HEK293T (cell line): ENCODE measurements at regions not wholly inside any gene's neighbourhood (a gene's known extent, or its start where the extent isn't known, plus 50 kb on each side); places are given as distances from the start of the nearest gene placed in this dataset.

Experiments used
- ARNT ChIP-seq: fragments of 450-650 bp; IDR thresholded peaks from 2 replicates; pipeline ENCODE4 v1.6.1; 2017; ENCODE audit warnings: mild to moderate bottlenecking
- BHLHE40 ChIP-seq: fragments of 450-650 bp; IDR thresholded peaks from 2 replicates; pipeline ENCODE4 v1.6.1; 2016; ENCODE audit warnings: mild to moderate bottlenecking, moderate library complexity, borderline replicate concordance
- ELF4 ChIP-seq: fragments of 450-650 bp; IDR thresholded peaks from 2 replicates; pipeline ENCODE4 v1.6.1; 2017; ENCODE audit warnings: antibody characterized with exemption
- FOXA1 ChIP-seq: fragments of 450-650 bp; IDR thresholded peaks from 2 replicates; pipeline ENCODE4 v1.6.1; 2016; ENCODE audit warnings: mild to moderate bottlenecking
- FOXM1 ChIP-seq: fragments of 450-650 bp; IDR thresholded peaks from 2 replicates; pipeline ENCODE4 v1.6.1; 2017; ENCODE audit warnings: mild to moderate bottlenecking, borderline replicate concordance
- TARDBP ChIP-seq: fragments of 450-650 bp; IDR thresholded peaks from 2 replicates; pipeline ENCODE4 v1.6.1; 2016

DNA sequence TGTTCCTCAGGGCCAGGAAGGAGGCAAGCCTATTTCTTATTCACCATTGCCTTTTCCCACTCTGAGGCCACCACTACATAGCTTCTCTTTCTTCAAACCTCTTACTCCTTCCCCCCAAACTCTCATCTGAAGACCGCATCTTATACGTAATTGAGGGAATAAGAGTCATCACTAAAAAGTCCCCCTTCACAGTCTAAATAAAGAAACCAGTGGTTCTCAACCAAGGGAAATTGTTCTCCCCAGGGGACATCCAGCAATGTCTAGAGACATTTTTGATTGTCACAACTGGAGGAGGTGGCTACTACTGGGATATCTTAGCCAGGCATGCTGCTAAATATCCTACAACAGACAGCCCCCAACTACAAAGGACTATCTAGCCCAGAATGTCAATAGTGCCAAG, 327.6 kb upstream of the CNR1 start:
- TF ChIP-seq FOXA1 (no peak), TARDBP (no peak), FOXM1 (no peak), BHLHE40 (no peak), ELF4 (no peak), ARNT (no peak)
